ENCODE measurements at regions not wholly inside any gene's neighbourhood (a gene's known extent, or its start where the extent isn't known, plus 50 kb on each side); places are given as distances from the start of the nearest gene placed in this dataset.

GRCh38 chr3:46093966-46094365, 66.7 kb upstream of the XCR1 start:
- TF ChIP-seq ESRRA (CRISPR knock-in tag; IDR thresholded peaks at IDR 0.05; ENCODE audit: low read depth): no peak
- no peak for TF ChIP-seq SIN3A (IDR thresholded peaks at IDR 0.05; ENCODE audit: borderline replicate concordance, low read depth, low read length)
- TF ChIP-seq SP4 (CRISPR knock-in tag; IDR thresholded peaks at IDR 0.05): no peak
- TF ChIP-seq, protein P1, sequence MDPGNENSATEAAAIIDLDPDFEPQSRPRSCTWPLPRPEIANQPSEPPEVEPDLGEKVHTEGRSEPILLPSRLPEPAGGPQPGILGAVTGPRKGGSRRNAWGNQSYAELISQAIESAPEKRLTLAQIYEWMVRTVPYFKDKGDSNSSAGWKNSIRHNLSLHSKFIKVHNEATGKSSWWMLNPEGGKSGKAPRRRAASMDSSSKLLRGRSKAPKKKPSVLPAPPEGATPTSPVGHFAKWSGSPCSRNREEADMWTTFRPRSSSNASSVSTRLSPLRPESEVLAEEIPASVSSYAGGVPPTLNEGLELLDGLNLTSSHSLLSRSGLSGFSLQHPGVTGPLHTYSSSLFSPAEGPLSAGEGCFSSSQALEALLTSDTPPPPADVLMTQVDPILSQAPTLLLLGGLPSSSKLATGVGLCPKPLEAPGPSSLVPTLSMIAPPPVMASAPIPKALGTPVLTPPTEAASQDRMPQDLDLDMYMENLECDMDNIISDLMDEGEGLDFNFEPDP (CRISPR knock-in tag; conservative IDR thresholded peaks at IDR 0.05): no peak
- no peak for TF ChIP-seq HCFC1 (IDR thresholded peaks at IDR 0.05; ENCODE audit: low read depth, low read length)
- TF ChIP-seq JUNB (CRISPR knock-in tag; IDR thresholded peaks at IDR 0.05; ENCODE audit: borderline replicate concordance): no peak
- TF ChIP-seq, protein P2, sequence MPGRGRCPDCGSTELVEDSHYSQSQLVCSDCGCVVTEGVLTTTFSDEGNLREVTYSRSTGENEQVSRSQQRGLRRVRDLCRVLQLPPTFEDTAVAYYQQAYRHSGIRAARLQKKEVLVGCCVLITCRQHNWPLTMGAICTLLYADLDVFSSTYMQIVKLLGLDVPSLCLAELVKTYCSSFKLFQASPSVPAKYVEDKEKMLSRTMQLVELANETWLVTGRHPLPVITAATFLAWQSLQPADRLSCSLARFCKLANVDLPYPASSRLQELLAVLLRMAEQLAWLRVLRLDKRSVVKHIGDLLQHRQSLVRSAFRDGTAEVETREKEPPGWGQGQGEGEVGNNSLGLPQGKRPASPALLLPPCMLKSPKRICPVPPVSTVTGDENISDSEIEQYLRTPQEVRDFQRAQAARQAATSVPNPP (CRISPR knock-in tag; IDR thresholded peaks at IDR 0.05): no peak
- TF ChIP-seq ATF7 (IDR thresholded peaks at IDR 0.05): no peak
- no peak for TF ChIP-seq ATF7 (CRISPR knock-in tag; IDR thresholded peaks at IDR 0.05)
- TF ChIP-seq ZNF670 (CRISPR knock-in tag; IDR thresholded peaks at IDR 0.05; ENCODE audit: borderline replicate concordance): no peak
- no peak for TF ChIP-seq RELA (CRISPR knock-in tag; IDR thresholded peaks at IDR 0.05)
- TF ChIP-seq RNF2 (conservative IDR thresholded peaks at IDR 0.05; ENCODE audit: low read depth): no peak
- TF ChIP-seq, protein P3, sequence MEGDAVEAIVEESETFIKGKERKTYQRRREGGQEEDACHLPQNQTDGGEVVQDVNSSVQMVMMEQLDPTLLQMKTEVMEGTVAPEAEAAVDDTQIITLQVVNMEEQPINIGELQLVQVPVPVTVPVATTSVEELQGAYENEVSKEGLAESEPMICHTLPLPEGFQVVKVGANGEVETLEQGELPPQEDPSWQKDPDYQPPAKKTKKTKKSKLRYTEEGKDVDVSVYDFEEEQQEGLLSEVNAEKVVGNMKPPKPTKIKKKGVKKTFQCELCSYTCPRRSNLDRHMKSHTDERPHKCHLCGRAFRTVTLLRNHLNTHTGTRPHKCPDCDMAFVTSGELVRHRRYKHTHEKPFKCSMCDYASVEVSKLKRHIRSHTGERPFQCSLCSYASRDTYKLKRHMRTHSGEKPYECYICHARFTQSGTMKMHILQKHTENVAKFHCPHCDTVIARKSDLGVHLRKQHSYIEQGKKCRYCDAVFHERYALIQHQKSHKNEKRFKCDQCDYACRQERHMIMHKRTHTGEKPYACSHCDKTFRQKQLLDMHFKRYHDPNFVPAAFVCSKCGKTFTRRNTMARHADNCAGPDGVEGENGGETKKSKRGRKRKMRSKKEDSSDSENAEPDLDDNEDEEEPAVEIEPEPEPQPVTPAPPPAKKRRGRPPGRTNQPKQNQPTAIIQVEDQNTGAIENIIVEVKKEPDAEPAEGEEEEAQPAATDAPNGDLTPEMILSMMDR (CRISPR knock-in tag; IDR thresholded peaks at IDR 0.05): no peak
- TF ChIP-seq ZNF446 (CRISPR knock-in tag; IDR thresholded peaks at IDR 0.05): no peak

All from HepG2 (cell line).